ENCODE measurements at regions not wholly inside any gene's neighbourhood (a gene's known extent, or its start where the extent isn't known, plus 50 kb on each side); places are given as distances from the start of the nearest gene placed in this dataset.

DNA sequence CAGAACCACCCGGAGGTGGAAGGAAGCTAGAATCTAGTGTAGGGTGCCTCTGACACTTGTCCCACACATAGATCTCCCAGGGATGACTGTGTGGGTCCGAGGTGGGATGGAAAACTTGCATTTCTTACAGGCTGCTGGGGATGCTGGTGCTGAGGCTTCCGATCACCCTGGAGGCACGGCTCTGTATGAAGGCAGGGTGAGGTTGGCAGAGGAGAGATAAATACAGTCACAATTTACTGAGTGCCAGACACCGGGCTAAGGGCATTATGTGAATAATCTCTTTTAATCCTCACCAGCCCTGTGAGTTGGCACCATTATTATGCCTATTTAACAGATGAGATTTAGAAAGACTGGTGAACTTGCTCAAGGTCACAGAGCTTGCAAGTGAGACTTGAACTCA lies 250.2 kb upstream of the RREB1 start:
- TF ChIP-seq CTCF (IDR thresholded peaks at IDR 0.05; ENCODE audit: extremely low read depth in 1 of 2, insufficient read depth in 1 of 2, low read depth in 1 of 2, low read length in 2 of 2) (no peak), MAX (IDR thresholded peaks at IDR 0.05; ENCODE audit: insufficient read depth, insufficient read length) (no peak), POLR2AphosphoS5 (IDR thresholded peaks at IDR 0.05; ENCODE audit: insufficient read depth, low read depth, low read length) (no peak), EZH2 (IDR thresholded peaks at IDR 0.05; ENCODE audit: borderline replicate concordance, low read depth, low read length, severe bottlenecking) (no peak), JUN (IDR thresholded peaks at IDR 0.05; ENCODE audit: borderline replicate concordance, insufficient read depth, insufficient read length, low read depth) (no peak)
